HG02642 (cell line): ENCODE measurements at regions not wholly inside any gene's neighbourhood (a gene's known extent, or its start where the extent isn't known, plus 50 kb on each side); places are given as distances from the start of the nearest gene placed in this dataset.
A peak's percentile ranks its signal among the peaks of the same experiment; 100 is the strongest.

Experiments
- ATAC-seq: cut with Tn5 transposase; IDR thresholded peaks from one replicate; pipeline ENCODE4 v1.9.1; 2021; ENCODE audit warnings: mild to moderate bottlenecking; ENCODE audit not compliant: unreplicated experiment, poor library complexity

DNA sequence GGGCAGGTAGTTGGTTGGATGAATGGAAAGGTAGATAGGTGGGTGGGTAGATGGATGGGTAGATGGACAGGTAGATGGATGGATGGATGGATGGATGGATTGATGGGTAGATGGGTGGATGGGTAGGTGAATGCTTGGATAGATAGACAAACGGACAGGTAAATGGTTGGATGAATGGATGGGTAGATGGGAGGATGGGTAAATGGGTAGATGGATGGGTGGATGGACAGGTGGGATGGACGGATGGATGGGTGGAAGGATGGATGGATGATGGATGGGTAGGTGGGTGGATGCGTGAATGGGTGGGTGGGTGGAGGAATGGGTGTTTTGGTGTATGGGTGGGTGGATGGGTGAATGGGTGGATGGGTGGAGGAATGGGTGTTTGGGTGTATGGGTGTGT lies 50.1 kb upstream of the ASAP2 start:
- no peak for ATAC-seq

DNA sequence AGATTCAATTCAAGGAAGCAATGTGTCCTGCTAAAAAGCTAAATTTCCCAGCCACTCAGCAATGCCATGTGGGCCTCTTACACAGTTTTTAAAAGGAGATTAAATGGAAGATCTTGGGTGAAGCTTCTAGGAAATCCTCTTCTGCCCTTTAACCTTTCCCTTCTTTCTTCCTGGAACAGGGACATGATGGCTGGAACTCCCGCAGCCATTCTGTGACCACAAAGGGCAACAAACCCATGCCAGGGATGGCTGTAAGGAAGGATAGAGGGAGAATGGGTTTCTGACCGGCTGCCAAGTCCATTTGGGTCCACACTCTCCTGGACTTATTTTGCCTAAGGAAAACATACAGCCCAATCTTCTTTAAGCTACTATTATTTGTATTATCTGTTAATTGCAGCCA lies 52.6 kb upstream of the ASAP2 start:
- no peak for ATAC-seq

GRCh38 chr2:9153643-9153980 lies 53.0 kb upstream of the ASAP2 start:
- ATAC-seq: no peak

DNA sequence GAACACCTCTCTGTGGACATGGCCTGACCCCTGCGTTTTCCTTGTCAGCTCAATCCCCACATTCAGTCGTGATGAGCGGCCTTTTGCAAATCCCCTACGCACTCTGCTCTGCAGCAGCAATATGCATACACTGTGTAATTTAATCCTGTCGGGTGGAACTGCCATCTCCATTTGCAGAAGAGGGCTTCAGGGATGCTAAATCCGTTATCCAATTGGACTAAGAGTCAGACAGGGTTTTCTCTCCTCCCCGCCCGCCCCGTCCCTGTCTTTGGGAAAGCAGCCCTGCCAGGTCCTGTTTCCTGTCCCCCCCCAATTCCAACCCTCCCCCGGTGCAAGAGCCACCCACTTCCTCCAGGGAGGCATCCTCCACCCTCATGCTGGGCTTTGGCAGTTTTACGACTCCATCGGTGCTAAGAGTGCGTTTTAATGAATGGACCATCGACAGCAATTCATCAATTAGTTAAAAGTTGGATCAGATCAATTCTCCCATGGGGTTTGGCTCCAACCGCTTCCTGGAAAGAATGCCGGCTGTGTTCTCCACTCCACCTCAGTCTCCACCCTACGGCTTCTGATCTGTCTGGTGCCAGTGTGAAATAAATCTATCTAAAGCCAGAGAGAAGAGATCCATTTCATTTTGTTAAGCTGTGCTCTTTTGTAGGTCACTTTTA lies 53.5 kb upstream of the ASAP2 start:
- no peak for ATAC-seq

DNA sequence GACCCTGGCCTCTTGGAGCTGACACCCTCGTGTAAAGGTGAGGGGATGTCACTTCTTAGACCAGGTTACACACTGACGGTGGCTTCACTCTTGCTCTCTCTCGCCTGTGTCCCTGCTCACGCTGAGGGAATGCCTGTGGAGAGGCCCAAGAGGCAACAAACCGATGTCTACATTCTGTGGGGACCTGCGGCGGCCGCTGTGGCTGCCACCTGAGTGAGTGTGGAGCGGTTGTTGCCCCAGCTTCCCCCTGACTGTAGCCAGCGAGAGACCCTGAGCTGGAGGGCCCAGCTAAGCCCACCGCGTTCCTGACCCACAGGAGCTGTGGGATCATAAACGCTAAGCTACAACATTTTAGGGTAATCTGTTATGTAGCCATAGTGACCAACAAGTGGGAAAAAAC lies 55.7 kb upstream of the ASAP2 start:
- no peak for ATAC-seq

- no peak for ATAC-seq
These were observed 56.1 kb upstream of the ASAP2 start for GRCh38 chr2:9150568-9150900.

GRCh38 chr2:9149726-9150567 lies 56.7 kb upstream of the ASAP2 start:
- ATAC-seq: no peak

GRCh38 chr2:9149388-9149660 lies 57.3 kb upstream of the ASAP2 start:
- no peak for ATAC-seq

GRCh38 chr2:9146646-9147045 lies 60.0 kb upstream of the ASAP2 start:
- ATAC-seq: no peak

GRCh38 chr2:9145752-9146430 lies 60.7 kb upstream of the ASAP2 start:
- no peak for ATAC-seq

DNA sequence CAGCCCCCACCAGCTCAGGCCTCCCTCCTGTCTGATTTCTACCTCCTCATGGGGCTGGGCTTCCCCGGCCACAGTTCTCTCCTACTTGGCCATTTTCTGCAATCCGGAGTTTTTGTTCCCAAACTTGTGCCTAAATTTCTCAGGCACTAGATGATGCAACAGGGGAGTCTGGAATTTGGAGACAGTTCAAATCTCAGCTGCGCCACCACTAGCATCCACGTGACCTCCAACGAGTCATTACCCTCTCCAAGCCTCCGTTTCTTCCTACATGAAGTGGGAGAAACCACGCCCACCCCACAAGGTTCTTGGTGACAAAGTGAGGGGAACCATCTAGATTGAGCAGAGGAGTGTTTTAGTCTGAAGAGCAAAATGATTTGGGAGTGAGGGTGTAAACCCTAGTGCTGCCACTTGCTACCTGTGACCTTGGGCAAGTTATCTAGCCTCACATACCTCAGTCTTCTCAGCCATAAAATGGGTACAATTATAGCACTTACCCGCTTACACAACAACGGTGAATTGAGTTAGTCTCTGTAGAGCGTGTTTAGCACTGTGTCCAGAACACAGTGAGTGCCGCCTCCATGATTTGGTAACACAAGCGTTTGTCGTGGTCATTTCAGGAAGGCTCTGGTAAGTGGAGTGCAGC lies 61.4 kb upstream of the ASAP2 start:
- no peak for ATAC-seq

- ATAC-seq: no peak
These were observed 62.0 kb upstream of the ASAP2 start for GRCh38 chr2:9144617-9145016.

- no peak for ATAC-seq
These were observed 62.6 kb upstream of the ASAP2 start for GRCh38 chr2:9144046-9144445.

DNA sequence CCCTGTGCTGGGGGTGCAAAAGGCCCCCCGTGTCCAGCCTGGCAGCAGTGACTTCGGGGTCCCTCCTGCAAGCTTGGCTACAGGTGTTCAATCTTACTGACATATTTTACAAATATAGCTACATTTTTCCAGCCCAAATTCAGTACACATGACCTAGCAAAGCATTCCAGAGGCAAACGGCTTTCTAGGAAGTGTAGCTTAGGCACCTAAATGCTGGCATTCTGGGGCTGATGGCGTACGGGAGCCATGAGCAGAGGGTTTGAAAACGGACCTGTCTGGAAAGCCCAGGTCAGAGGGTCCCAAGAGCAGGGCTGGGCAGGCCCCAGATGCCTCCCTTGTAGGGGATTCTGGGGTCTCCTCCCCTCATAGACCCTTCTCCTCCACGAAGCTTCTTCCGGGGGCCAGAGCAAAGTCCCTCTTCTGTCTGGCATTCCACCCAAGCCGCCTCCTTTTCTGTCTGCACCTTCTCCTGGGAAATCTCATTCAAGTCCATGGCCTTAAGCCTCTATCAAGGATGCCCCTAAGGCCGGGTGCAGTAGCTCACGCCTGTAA lies 63.3 kb upstream of the ASAP2 start:
- no peak for ATAC-seq

- peak; percentile 94 for ATAC-seq
These were observed 63.9 kb upstream of the ASAP2 start for GRCh38 chr2:9142551-9143263.

DNA sequence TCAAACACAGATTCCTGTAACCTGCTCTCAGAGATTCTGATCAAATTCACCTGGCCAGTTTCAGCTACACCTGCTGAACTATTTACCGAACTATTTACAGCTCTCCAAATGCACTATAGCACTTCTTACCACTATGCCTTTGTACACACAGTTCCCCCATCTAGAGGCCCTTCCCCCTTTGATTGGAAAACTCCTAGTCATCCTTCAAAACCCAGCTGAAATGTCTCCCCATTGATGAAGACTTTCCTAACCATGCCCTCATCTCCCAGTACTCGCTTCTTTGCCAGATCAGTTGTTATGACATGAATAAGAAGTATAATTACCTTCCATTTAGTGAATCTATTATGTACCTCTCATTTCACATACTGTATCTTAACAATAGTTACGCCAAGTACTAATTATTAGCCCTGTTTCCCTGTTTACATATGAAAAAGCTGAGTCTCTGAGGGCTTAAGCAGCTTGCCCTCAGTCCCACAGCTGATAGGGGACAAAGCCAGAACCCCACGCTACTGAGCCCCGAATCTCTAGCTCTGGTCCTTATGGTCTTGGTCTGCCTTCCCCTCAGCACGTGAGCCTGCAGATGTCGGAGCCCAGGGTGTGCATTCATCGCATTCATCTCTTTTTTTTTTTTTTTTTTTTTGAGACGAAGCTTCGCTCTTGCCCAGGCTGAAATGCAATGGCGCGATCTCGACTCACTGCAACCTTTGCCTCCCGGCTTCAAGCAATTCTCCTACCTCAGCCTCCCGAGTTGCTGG lies 64.7 kb upstream of the ASAP2 start:
- no peak for ATAC-seq

DNA sequence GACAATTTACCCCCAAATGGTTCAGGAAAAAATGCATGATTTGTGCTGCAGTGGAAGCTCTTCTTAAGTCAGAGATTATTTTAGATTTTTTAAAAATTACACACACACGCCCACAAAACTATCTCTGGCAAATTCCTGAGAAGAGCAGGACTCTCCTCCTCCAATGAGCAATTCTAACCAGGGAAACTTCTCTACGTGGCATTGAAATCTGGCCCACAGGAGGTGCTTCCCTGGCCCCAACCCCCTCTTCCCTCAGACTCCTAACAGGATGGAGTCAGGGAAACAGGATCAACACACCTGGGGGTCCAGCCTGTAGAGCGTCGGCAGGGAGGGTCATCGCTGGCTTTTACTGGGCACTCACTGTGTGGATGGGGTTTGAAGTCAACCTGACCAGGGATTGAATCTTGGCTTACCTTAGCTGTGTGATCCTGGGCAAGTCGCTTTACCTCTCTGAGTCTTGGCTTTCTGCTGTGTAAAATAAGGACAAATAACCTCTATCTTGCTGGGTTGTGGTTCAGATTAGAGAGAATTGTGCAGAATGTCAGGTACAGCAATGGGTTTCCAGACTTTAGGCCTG lies 65.4 kb upstream of the ASAP2 start:
- ATAC-seq: no peak

DNA sequence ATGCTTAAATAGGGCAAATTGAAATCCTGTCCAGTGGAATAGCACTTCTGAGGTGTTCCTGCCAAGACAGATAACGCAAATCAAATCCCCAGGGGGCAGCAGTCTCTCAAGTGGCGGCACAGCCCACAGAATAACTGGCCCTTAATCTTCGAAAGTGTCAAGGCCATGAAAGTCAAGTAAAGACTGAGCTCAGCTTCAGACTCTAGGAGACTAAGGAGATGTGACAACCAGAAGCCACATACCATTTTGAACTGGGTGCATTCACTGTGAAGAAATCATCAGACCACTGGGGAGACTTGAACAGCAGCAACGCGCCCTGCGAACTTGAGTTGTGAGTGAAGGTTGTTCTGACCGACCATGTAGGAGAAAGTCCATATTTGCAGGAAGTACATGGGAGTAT lies 66.0 kb upstream of the ASAP2 start:
- no peak for ATAC-seq
